ENCODE measurements at regions not wholly inside any gene's neighbourhood (a gene's known extent, or its start where the extent isn't known, plus 50 kb on each side); places are given as distances from the start of the nearest gene placed in this dataset.

DNA sequence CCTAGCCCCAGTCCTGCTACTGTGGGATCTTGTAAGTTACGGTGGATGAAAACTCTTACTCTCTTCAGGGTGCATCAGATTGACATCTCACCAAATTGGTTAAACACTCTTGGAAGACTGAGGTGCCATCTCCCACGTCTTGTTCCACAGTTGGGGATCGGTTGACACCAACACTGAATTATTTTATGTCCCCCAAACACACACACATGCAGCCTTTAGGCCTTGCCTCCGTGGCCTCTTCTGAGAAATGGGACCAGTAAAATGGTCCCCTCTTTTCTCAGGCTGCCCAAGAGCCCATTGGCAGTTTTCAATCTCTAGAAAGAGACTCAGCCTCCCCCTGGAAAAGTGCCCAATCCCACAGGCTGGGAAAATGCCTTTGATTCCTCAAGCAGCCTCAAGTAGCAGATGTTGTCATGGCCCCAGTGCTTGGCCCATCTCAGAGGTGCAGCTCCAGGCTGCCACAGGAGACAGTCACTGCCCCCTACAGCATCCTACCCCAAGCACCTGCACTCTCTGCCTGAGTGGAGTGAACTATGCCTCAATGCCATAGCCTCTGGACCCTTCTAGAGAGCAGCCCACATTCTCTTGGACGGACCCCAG lies 163.9 kb downstream of the ANKRD60 start:
- Histone ChIP-seq H4K20me1 (ENCODE audit: low read depth, low read length) (no peaks in the 10 kb centered on the region), H2AFZ (ENCODE audit: low read depth, low read length, severe bottlenecking) (no peak overlapping the region), H3K9ac (ENCODE audit: low read length) (no peak overlapping the region), H3K79me2 (ENCODE audit: insufficient read depth, low read length) (no peaks in the 10 kb centered on the region), H3K36me3 (ENCODE audit: low read length) (no peaks in the 10 kb centered on the region), H3K27me3 (ENCODE audit: low read length) (no peaks in the 10 kb centered on the region), H3K9me3 (ENCODE audit: insufficient read depth, low read length) (no peaks in the 10 kb centered on the region), H3K4me3 (ENCODE audit: insufficient read depth, low read length, poor library complexity, severe bottlenecking) (no peak overlapping the region), H3K27ac (ENCODE audit: low read depth, low read length) (no peak overlapping the region), H3K9me2 (replicated peaks; ENCODE audit: insufficient read depth, low read length) (no peaks in the 10 kb centered on the region), H3K4me2 (ENCODE audit: low read depth, low read length, poor library complexity, severe bottlenecking) (no peak overlapping the region), H3F3A (ENCODE audit: insufficient read depth) (no peaks in the 10 kb centered on the region)
- TF ChIP-seq, protein P1, sequence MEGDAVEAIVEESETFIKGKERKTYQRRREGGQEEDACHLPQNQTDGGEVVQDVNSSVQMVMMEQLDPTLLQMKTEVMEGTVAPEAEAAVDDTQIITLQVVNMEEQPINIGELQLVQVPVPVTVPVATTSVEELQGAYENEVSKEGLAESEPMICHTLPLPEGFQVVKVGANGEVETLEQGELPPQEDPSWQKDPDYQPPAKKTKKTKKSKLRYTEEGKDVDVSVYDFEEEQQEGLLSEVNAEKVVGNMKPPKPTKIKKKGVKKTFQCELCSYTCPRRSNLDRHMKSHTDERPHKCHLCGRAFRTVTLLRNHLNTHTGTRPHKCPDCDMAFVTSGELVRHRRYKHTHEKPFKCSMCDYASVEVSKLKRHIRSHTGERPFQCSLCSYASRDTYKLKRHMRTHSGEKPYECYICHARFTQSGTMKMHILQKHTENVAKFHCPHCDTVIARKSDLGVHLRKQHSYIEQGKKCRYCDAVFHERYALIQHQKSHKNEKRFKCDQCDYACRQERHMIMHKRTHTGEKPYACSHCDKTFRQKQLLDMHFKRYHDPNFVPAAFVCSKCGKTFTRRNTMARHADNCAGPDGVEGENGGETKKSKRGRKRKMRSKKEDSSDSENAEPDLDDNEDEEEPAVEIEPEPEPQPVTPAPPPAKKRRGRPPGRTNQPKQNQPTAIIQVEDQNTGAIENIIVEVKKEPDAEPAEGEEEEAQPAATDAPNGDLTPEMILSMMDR (IDR thresholded peaks at IDR 0.05; ENCODE audit: insufficient read depth, low read length, poor library complexity, severe bottlenecking) = no peak
- no peak for TF ChIP-seq EZH2phosphoT487 (conservative IDR thresholded peaks at IDR 0.05; ENCODE audit: low read length)

DNA sequence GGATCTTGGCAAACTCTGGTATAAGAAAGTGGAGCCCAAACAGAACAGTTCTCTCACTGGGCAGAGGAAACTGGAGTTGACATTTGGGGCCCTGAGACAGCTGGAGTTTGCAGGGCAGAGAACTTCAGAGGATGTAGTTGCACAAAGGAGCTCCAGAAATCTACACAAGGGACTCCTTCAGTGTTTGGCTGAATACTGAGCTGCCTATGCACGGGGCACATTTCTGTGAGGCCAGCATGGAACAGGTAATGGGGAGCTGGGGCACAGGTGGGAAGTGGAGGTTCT lies 169.3 kb downstream of the ANKRD60 start:
- H2AFZ ChIP-seq (ENCODE audit: low read depth, low read length, severe bottlenecking) = no peak overlapping the region
- no peak overlapping the region for H3K4me2 ChIP-seq (ENCODE audit: low read depth, low read length, poor library complexity, severe bottlenecking)
- no peaks in the 10 kb centered on the region for H3K27me3 ChIP-seq (ENCODE audit: low read length)

DNA sequence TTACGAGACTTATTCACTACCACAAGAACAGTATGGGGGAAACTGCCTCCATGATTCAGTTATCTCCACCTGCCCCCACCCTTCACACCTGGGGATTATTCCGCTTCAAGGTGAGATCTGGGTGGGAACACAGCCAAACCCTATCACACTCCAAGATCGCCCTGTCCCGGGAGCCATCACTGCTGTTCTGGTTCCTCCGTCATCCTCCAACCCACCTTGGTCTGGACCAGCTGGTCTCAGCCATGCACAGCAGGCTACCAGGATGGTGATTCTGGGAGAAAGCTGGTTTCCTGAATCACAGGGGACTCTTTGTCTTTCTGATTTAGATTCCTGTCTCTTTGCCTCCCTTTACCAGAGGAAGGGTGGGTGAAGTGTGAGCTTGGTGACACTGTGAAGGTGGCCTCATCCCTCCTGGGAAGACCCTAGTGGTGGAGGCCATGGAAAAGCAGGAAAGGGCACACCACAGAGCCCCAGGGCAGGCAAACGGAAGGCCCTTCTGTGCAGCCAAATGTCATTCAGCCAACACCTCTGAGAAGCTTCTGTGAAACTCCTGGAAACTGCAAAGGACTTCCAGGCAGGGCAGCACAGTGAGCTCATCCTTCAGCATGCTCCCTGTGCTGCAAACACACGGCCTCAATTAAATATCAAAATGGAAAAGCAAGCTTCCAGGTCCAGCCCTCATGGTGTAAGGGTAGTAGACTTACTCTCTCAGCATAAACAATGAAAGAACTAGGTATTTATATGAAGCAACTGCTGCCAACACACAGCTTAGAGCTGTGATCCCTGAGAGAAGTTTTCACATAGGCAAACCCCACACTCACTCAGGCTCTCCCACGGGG lies 169.8 kb downstream of the ANKRD60 start:
- no peak overlapping the region for H3K4me2 ChIP-seq (ENCODE audit: low read depth, low read length, poor library complexity, severe bottlenecking)
- H4K20me1 ChIP-seq (ENCODE audit: low read depth, low read length) = no peaks in the 10 kb centered on the region

More for the DNA sequence above, 169.3 kb downstream of the ANKRD60 start:
- H3K9ac ChIP-seq (ENCODE audit: low read length) = no peak overlapping the region
- H3K9me2 ChIP-seq (replicated peaks; ENCODE audit: insufficient read depth, low read length) = no peaks in the 10 kb centered on the region
- no peak overlapping the region for H3K27ac ChIP-seq (ENCODE audit: low read depth, low read length)
- no peaks in the 10 kb centered on the region for H4K20me1 ChIP-seq (ENCODE audit: low read depth, low read length)
- H3K79me2 ChIP-seq (ENCODE audit: insufficient read depth, low read length) = no peaks in the 10 kb centered on the region
- H3K4me3 ChIP-seq (ENCODE audit: insufficient read depth, low read length, poor library complexity, severe bottlenecking) = no peak overlapping the region
- H3F3A ChIP-seq (ENCODE audit: insufficient read depth) = no peaks in the 10 kb centered on the region
- H3K36me3 ChIP-seq (ENCODE audit: low read length) = no peaks in the 10 kb centered on the region
- H3K9me3 ChIP-seq (ENCODE audit: insufficient read depth, low read length) = no peaks in the 10 kb centered on the region
- TF ChIP-seq, protein P1 (IDR thresholded peaks at IDR 0.05; ENCODE audit: insufficient read depth, low read length, poor library complexity, severe bottlenecking) = no peak
- TF ChIP-seq EZH2phosphoT487 (conservative IDR thresholded peaks at IDR 0.05; ENCODE audit: low read length) = no peak

More for the DNA sequence above, 169.8 kb downstream of the ANKRD60 start:
- Histone ChIP-seq H3K4me3 (ENCODE audit: insufficient read depth, low read length, poor library complexity, severe bottlenecking) (no peak overlapping the region), H3K27ac (ENCODE audit: low read depth, low read length) (no peak overlapping the region), H3K79me2 (ENCODE audit: insufficient read depth, low read length) (no peaks in the 10 kb centered on the region), H3K9me3 (ENCODE audit: insufficient read depth, low read length) (no peaks in the 10 kb centered on the region), H3K36me3 (ENCODE audit: low read length) (no peaks in the 10 kb centered on the region), H3K9me2 (replicated peaks; ENCODE audit: insufficient read depth, low read length) (no peaks in the 10 kb centered on the region), H3K27me3 (ENCODE audit: low read length) (no peaks in the 10 kb centered on the region), H3F3A (ENCODE audit: insufficient read depth) (no peaks in the 10 kb centered on the region), H2AFZ (ENCODE audit: low read depth, low read length, severe bottlenecking) (no peak overlapping the region), H3K9ac (ENCODE audit: low read length) (no peak overlapping the region)
- TF ChIP-seq EZH2phosphoT487 (conservative IDR thresholded peaks at IDR 0.05; ENCODE audit: low read length) = no peak
- TF ChIP-seq, protein P1 (IDR thresholded peaks at IDR 0.05; ENCODE audit: insufficient read depth, low read length, poor library complexity, severe bottlenecking) = no peak
